HEK293 (cell line): ENCODE measurements at regions not wholly inside any gene's neighbourhood (a gene's known extent, or its start where the extent isn't known, plus 50 kb on each side); places are given as distances from the start of the nearest gene placed in this dataset.

Experiments used
- CTCF ChIA-PET: fragments of 350-600 bp; formaldehyde crosslinking; extraction: SDS; loops from one replicate; lab custom pipeline; 2021; ENCODE audit warnings: antibody characterized with exemption; lab: Yijun Ruan, JAX
- POLR2A ChIA-PET: fragments of 300-600 bp; formaldehyde crosslinking; extraction: SDS; loops from one replicate; lab custom pipeline; 2020; ENCODE audit warnings: antibody characterized with exemption, inconsistent platforms; lab: Yijun Ruan, JAX
- H3K27ac ChIP-seq: fragments of 200-500 bp; sonication (Bioruptor generic); 2 replicates; pipeline ENCODE4 v1.5.1; 2014; ENCODE audit warnings: low read depth, low read length, control low read depth, inconsistent platforms; ENCODE audit errors: extremely low read depth
- H3K36me3 ChIP-seq, 2 experiments: fragments of 200-500 bp in 1 of 2; sonication (Bioruptor generic) in 1 of 2; 1 replicate in 1 of 2; 2 replicates in 1 of 2; pipeline ENCODE4 v1.5.1; 2014 to 2017; ENCODE audit warnings: inconsistent platforms in 2 of 2, low read length in 2 of 2; ENCODE audit not compliant: control insufficient read depth in 2 of 2, insufficient read depth in 1 of 2
- H3K4me1 ChIP-seq: fragments of 200-500 bp; sonication (Bioruptor generic); 2 replicates; pipeline ENCODE4 v1.5.1; 2014; ENCODE audit warnings: mild to moderate bottlenecking, low read length, inconsistent platforms; ENCODE audit not compliant: control insufficient read depth, insufficient read depth
- H3K4me3 ChIP-seq: 2 replicates; pipeline ENCODE4 v1.5.1; 2011; ENCODE audit warnings: low read depth, mild to moderate bottlenecking, control low read depth, low read length, moderate library complexity
- H3K9me3 ChIP-seq: fragments of 200-500 bp; sonication (Bioruptor generic); 2 replicates; pipeline ENCODE4 v1.5.1; 2014; ENCODE audit warnings: low read depth, low read length, inconsistent platforms; ENCODE audit not compliant: control insufficient read depth, insufficient read depth
- GLIS2 ChIP-seq: fragments of 450-650 bp; formaldehyde crosslinking; IDR thresholded peaks from 2 replicates; pipeline ENCODE4 v1.5.1; 2016; ENCODE audit warnings: missing biosample characterization, missing genetic modification characterization
- INSM2 ChIP-seq: fragments of 450-650 bp; formaldehyde crosslinking; IDR thresholded peaks from 2 replicates; pipeline ENCODE4 v1.5.1; 2016; ENCODE audit warnings: missing biosample characterization, missing genetic modification characterization
- MZF1 ChIP-seq: fragments of 450-650 bp; formaldehyde crosslinking; IDR thresholded peaks from 2 replicates; pipeline ENCODE4 v1.5.1; 2017; ENCODE audit warnings: missing biosample characterization, missing genetic modification characterization, borderline replicate concordance
- TCF7L2 ChIP-seq: IDR thresholded peaks from 2 replicates; pipeline ENCODE4 v1.6.1; 2011; ENCODE audit warnings: low read depth, mild to moderate bottlenecking, inconsistent platforms, low read length, moderate library complexity, borderline replicate concordance
- WT1 ChIP-seq: fragments of 450-650 bp; formaldehyde crosslinking; IDR thresholded peaks from 2 replicates; pipeline ENCODE4 v1.5.1; 2016; ENCODE audit warnings: missing biosample characterization, missing genetic modification characterization
- ZFHX2 ChIP-seq: fragments of 450-650 bp; formaldehyde crosslinking; conservative IDR thresholded peaks from 2 replicates; pipeline ENCODE4 v1.5.1; 2016; ENCODE audit warnings: missing biosample characterization, missing genetic modification characterization
- ZFP3 ChIP-seq: fragments of 450-650 bp; formaldehyde crosslinking; IDR thresholded peaks from 2 replicates; pipeline ENCODE4 v1.5.1; 2016; ENCODE audit warnings: low read depth, missing biosample characterization, missing genetic modification characterization
- ZFP69B ChIP-seq: fragments of 450-650 bp; formaldehyde crosslinking; IDR thresholded peaks from 2 replicates; pipeline ENCODE4 v1.5.1; 2016; ENCODE audit warnings: missing biosample characterization, missing genetic modification characterization
- ZNF138 ChIP-seq: fragments of 450-650 bp; formaldehyde crosslinking; IDR thresholded peaks from 2 replicates; pipeline ENCODE4 v1.5.1; 2016; ENCODE audit warnings: missing biosample characterization, missing genetic modification characterization, borderline replicate concordance
- ZNF266 ChIP-seq: fragments of 450-650 bp; formaldehyde crosslinking; IDR thresholded peaks from 2 replicates; pipeline ENCODE4 v1.5.1; 2016; ENCODE audit warnings: missing biosample characterization, missing genetic modification characterization, low read depth
- ZNF280C ChIP-seq: fragments of 450-650 bp; formaldehyde crosslinking; IDR thresholded peaks from 2 replicates; pipeline ENCODE4 v1.5.1; 2016; ENCODE audit warnings: missing biosample characterization, missing genetic modification characterization
- ZNF521 ChIP-seq: fragments of 450-650 bp; formaldehyde crosslinking; IDR thresholded peaks from 2 replicates; pipeline ENCODE4 v1.5.1; 2017; ENCODE audit warnings: missing biosample characterization, mild to moderate bottlenecking, missing genetic modification characterization
- ZNF548 ChIP-seq: fragments of 450-650 bp; formaldehyde crosslinking; IDR thresholded peaks from 2 replicates; pipeline ENCODE4 v1.5.1; 2016; ENCODE audit warnings: missing biosample characterization, missing genetic modification characterization
- ZNF658 ChIP-seq: fragments of 450-650 bp; formaldehyde crosslinking; IDR thresholded peaks from 2 replicates; pipeline ENCODE4; 2016; ENCODE audit warnings: missing biosample characterization, missing genetic modification characterization
- ZNF692 ChIP-seq: fragments of 450-650 bp; formaldehyde crosslinking; IDR thresholded peaks from 2 replicates; pipeline ENCODE4 v1.5.1; 2016; ENCODE audit warnings: missing biosample characterization, missing genetic modification characterization
- ZNF707 ChIP-seq: fragments of 450-650 bp; formaldehyde crosslinking; IDR thresholded peaks from 2 replicates; pipeline ENCODE4 v1.5.1; 2016; ENCODE audit warnings: missing biosample characterization, missing genetic modification characterization
- ZNF777 ChIP-seq: fragments of 450-650 bp; formaldehyde crosslinking; IDR thresholded peaks from 2 replicates; pipeline ENCODE4 v1.5.1; 2017; ENCODE audit warnings: missing biosample characterization, missing genetic modification characterization, borderline replicate concordance
- ZNF792 ChIP-seq: fragments of 450-650 bp; formaldehyde crosslinking; IDR thresholded peaks from 2 replicates; pipeline ENCODE4 v1.5.1; 2016; ENCODE audit warnings: missing biosample characterization, missing genetic modification characterization
- ZNF830 ChIP-seq: fragments of 450-650 bp; IDR thresholded peaks from 2 replicates; pipeline ENCODE4 v1.5.0; 2018; ENCODE audit warnings: missing biosample characterization, missing genetic modification characterization, low read depth, mild to moderate bottlenecking, moderate library complexity
- TF ChIP-seq, protein P1 (sequence below): fragments of 450-650 bp; formaldehyde crosslinking; IDR thresholded peaks from 2 replicates; pipeline ENCODE4 v1.5.1; 2016; ENCODE audit warnings: missing biosample characterization, missing genetic modification characterization
- TF ChIP-seq, protein P2 (sequence below): fragments of 450-650 bp; formaldehyde crosslinking; IDR thresholded peaks from 2 replicates; pipeline ENCODE4 v1.5.1; 2016; ENCODE audit warnings: missing biosample characterization, missing genetic modification characterization
- TF ChIP-seq, protein P3 (sequence below): fragments of 450-650 bp; IDR thresholded peaks from 2 replicates; pipeline ENCODE4 v1.5.1; 2018; ENCODE audit warnings: missing biosample characterization, mild to moderate bottlenecking, missing genetic modification characterization
- TF ChIP-seq, protein P4 (sequence below): fragments of 450-650 bp; formaldehyde crosslinking; IDR thresholded peaks from 2 replicates; pipeline ENCODE4 v1.5.1; 2016; ENCODE audit warnings: missing biosample characterization, missing genetic modification characterization

GRCh38 chr1:168484083-168484482, 59.7 kb downstream of the XCL2 start (continued):
- TF ChIP-seq MZF1 (no peak), ZNF280C (tag by site-specific recombination) (no peak)

DNA sequence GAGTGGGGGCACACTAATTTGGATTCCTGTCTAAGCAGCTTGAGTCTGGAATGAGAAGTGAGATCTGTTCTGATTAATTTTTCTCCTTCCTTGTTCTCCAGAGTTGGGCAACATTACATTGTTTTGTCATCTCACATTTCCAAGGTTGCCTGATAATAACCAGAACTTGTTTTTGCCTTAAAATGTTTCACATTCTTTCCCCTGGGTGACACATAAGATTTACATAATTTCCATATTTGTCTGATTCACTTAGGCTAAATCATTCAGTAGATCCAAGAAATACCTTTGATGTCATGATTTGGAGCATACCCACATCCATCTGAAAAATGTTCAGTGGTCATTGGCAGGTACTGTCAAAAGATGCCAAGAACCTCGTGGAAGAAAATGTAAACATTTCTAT, 60.3 kb downstream of the XCL2 start:
- H3K36me3 ChIP-seq: no peaks in the 10 kb centered on the region
- no peaks in the 10 kb centered on the region for H3K9me3 ChIP-seq
- ChIA-PET POLR2A (no interaction called here), CTCF (no interaction called here)
- no peaks in the 10 kb centered on the region for H3K4me1 ChIP-seq
- H3K4me3 ChIP-seq: no peak overlapping the region
- TF ChIP-seq ZFHX2 (tag by site-specific recombination): no peak
- no peak for TF ChIP-seq TCF7L2
- no peak for TF ChIP-seq ZNF792 (tag by site-specific recombination)
- no peak overlapping the region for H3K27ac ChIP-seq

DNA sequence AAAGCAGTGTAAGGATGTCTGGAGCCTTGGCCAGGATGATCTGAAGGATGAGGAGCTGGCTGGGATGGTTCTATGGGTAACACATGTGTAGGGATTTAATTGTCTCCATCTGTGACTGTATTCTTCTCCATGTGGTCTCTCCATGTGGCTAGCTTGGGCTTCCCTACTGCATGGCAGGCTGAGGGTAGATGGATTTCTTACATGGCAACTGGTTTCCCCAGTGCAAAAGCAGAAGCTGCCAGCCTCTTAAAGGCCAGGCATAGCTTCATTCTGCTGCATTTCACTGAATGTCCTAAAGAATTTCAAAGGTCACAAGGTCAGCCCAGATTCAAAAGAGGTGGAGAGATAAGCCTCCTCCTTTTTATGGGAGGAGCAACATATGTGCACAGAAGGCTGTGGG, 61.7 kb downstream of the XCL2 start:
- no peak for TF ChIP-seq ZFP69B (tag by site-specific recombination)
- TF ChIP-seq, protein P1, sequence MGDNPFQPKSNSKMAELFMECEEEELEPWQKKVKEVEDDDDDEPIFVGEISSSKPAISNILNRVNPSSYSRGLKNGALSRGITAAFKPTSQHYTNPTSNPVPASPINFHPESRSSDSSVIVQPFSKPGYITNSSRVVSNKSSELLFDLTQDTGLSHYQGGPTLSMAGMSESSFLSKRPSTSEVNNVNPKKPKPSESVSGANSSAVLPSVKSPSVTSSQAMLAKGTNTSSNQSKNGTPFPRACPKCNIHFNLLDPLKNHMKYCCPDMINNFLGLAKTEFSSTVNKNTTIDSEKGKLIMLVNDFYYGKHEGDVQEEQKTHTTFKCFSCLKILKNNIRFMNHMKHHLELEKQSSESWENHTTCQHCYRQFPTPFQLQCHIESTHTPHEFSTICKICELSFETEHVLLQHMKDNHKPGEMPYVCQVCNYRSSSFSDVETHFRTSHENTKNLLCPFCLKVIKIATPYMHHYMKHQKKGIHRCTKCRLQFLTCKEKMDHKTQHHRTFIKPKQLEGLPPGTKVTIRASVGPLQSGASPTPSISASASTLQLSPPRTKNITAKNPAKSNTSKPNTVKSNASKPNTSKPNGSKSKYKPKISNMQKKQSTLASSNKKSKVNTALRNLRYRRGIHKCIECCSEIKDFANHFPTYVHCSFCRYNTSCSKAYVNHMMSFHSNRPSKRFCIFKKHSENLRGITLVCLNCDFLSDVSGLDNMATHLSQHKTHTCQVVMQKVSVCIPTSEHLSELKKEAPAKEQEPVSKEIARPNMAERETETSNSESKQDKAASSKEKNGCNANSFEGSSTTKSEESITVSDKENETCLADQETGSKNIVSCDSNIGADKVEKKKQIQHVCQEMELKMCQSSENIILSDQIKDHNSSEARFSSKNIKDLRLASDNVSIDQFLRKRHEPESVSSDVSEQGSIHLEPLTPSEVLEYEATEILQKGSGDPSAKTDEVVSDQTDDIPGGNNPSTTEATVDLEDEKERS: no peak
- TF ChIP-seq, protein P2, sequence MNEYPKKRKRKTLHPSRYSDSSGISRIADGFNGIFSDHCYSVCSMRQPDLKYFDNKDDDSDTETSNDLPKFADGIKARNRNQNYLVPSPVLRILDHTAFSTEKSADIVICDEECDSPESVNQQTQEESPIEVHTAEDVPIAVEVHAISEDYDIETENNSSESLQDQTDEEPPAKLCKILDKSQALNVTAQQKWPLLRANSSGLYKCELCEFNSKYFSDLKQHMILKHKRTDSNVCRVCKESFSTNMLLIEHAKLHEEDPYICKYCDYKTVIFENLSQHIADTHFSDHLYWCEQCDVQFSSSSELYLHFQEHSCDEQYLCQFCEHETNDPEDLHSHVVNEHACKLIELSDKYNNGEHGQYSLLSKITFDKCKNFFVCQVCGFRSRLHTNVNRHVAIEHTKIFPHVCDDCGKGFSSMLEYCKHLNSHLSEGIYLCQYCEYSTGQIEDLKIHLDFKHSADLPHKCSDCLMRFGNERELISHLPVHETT: no peak
- TF ChIP-seq ZNF777: no peak
- TF ChIP-seq ZFP3 (tag by site-specific recombination): no peak
- TF ChIP-seq ZNF138 (tag by site-specific recombination): no peak
- no peak for TF ChIP-seq ZNF707 (tag by site-specific recombination)
- TF ChIP-seq ZNF658 (tag by site-specific recombination): no peak
- TF ChIP-seq ZNF692 (tag by site-specific recombination): no peak
- TF ChIP-seq ZNF548: no peak
- no peak for TF ChIP-seq WT1
- TF ChIP-seq, protein P3, sequence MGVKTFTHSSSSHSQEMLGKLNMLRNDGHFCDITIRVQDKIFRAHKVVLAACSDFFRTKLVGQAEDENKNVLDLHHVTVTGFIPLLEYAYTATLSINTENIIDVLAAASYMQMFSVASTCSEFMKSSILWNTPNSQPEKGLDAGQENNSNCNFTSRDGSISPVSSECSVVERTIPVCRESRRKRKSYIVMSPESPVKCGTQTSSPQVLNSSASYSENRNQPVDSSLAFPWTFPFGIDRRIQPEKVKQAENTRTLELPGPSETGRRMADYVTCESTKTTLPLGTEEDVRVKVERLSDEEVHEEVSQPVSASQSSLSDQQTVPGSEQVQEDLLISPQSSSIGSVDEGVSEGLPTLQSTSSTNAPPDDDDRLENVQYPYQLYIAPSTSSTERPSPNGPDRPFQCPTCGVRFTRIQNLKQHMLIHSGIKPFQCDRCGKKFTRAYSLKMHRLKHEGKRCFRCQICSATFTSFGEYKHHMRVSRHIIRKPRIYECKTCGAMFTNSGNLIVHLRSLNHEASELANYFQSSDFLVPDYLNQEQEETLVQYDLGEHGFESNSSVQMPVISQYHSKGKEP (tag by site-specific recombination): no peak
- no peak for TF ChIP-seq ZNF266
- no peak for TF ChIP-seq INSM2
- no peak for TF ChIP-seq ZNF830 (tag by site-specific recombination)
- no peak for TF ChIP-seq GLIS2
- TF ChIP-seq, protein P4, sequence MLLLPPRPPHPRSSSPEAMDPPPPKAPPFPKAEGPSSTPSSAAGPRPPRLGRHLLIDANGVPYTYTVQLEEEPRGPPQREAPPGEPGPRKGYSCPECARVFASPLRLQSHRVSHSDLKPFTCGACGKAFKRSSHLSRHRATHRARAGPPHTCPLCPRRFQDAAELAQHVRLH (tag by site-specific recombination): no peak
- no peak for TF ChIP-seq ZNF521 (tag by site-specific recombination)
- no peak overlapping the region for H3K27ac ChIP-seq
- no peaks in the 10 kb centered on the region for H3K9me3 ChIP-seq
- no peak overlapping the region for H3K4me3 ChIP-seq
- no peaks in the 10 kb centered on the region for H3K36me3 ChIP-seq
- H3K4me1 ChIP-seq: no peaks in the 10 kb centered on the region
- ChIA-PET POLR2A (no interaction called here), CTCF (no interaction called here)
